ENCODE measurements at regions not wholly inside any gene's neighbourhood (a gene's known extent, or its start where the extent isn't known, plus 50 kb on each side); places are given as distances from the start of the nearest gene placed in this dataset.

DNA sequence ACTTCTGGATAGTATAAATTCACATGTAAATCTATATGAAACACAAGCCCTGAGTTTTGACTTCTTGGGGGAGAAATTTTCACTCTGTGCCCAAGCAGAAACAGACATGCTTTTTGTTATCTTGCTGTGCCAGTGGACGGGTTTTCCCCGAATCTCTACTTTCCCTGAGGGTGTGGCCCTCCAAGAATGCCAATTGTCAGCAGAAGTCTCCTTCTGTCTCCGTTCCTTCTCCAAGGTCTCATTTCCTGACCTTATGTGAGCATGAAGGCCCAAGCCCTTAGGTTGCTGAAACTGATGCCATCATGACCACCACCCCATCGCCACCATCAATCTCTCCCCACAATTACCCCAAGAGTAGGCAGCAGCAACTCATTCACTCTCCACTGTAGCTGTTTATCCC lies 253.8 kb downstream of the XXYLT1 start:
- H3K27me3 ChIP-seq (replicated peaks; ENCODE audit: control insufficient read depth, insufficient read depth, low read length): peaks cover 73% of the 10 kb centered on the region
- no peak for DNase-seq (ENCODE audit: low read depth)

More for the DNA sequence above, 253.8 kb downstream of the XXYLT1 start:
- H3K9ac ChIP-seq (ENCODE audit: low read length): no peak overlapping the region
- H3K9me3 ChIP-seq (ENCODE audit: control insufficient read depth, low read length): peaks cover 11% of the 10 kb centered on the region
- H3K36me3 ChIP-seq (ENCODE audit: control insufficient read depth, insufficient read depth, low read length, severe bottlenecking): no peaks in the 10 kb centered on the region
- no peak overlapping the region for H3K4me3 ChIP-seq (ENCODE audit: low read length)
- no peaks in the 10 kb centered on the region for H3K4me1 ChIP-seq (ENCODE audit: control insufficient read depth, insufficient read depth, low read length)

Measured in adipocyte (in vitro differentiated cells).